ENCODE measurements at regions not wholly inside any gene's neighbourhood (a gene's known extent, or its start where the extent isn't known, plus 50 kb on each side); places are given as distances from the start of the nearest gene placed in this dataset.

DNA sequence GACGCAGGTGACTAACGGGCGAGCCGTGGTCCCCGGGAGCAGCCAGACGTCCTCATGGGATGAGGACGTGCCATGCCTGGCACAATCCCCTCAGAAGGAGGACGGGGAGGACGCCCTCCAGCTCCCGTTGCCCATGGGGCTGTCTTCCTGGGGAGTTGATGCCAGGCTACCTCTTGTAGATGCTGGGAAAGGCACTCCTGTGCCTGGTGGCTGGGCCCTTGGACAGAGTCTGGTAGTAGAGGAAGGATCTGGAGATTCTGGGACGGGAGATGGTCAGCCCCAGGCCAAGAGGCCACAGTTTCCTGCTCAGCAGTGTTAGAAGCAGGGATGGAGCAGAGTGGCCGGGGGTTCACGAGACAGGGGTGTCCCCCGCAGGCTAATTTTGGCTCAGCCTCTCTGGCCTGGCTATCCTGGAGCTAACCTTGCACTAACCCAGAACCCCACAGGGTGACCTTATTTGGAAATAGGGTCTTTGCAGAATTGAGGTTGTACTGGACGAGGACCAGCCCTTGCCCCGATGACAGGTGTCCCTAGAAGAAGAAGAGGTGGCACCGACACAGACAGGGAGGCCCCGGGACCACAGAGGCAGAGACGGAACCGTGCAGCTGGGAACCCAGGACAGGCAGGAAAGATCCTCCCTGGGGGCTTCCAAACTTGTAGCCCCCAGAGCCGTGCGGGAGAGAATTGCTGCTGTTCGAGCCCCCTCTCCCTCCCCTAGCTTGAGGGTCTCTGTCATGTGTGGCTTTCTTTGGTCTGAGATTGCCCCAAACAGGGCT is 50.1 kb upstream of the ADRA2C start:
- TF ChIP-seq, protein P1, sequence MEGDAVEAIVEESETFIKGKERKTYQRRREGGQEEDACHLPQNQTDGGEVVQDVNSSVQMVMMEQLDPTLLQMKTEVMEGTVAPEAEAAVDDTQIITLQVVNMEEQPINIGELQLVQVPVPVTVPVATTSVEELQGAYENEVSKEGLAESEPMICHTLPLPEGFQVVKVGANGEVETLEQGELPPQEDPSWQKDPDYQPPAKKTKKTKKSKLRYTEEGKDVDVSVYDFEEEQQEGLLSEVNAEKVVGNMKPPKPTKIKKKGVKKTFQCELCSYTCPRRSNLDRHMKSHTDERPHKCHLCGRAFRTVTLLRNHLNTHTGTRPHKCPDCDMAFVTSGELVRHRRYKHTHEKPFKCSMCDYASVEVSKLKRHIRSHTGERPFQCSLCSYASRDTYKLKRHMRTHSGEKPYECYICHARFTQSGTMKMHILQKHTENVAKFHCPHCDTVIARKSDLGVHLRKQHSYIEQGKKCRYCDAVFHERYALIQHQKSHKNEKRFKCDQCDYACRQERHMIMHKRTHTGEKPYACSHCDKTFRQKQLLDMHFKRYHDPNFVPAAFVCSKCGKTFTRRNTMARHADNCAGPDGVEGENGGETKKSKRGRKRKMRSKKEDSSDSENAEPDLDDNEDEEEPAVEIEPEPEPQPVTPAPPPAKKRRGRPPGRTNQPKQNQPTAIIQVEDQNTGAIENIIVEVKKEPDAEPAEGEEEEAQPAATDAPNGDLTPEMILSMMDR (conservative IDR thresholded peaks at IDR 0.05; ENCODE audit: control insufficient read depth, insufficient read depth, low read depth, low read length): no peak
- DNase-seq (ENCODE audit: low read depth): no peak
- H3K4me3 ChIP-seq (ENCODE audit: control insufficient read depth, low read depth, low read length): no peak overlapping the region

- TF ChIP-seq, protein P1 (conservative IDR thresholded peaks at IDR 0.05; ENCODE audit: control insufficient read depth, insufficient read depth, low read depth, low read length): no peak
- no peak for DNase-seq (ENCODE audit: low read depth)
- H3K4me3 ChIP-seq (ENCODE audit: control insufficient read depth, low read depth, low read length): no peak overlapping the region
Measured at GRCh38 chr4:3715061-3715854, 50.9 kb upstream of the ADRA2C start.

GRCh38 chr4:3714642-3715001 is 51.6 kb upstream of the ADRA2C start:
- TF ChIP-seq, protein P1 (conservative IDR thresholded peaks at IDR 0.05; ENCODE audit: control insufficient read depth, insufficient read depth, low read depth, low read length): no peak
- no peak for DNase-seq (ENCODE audit: low read depth)
- H3K4me3 ChIP-seq (ENCODE audit: control insufficient read depth, low read depth, low read length): no peak overlapping the region

DNA sequence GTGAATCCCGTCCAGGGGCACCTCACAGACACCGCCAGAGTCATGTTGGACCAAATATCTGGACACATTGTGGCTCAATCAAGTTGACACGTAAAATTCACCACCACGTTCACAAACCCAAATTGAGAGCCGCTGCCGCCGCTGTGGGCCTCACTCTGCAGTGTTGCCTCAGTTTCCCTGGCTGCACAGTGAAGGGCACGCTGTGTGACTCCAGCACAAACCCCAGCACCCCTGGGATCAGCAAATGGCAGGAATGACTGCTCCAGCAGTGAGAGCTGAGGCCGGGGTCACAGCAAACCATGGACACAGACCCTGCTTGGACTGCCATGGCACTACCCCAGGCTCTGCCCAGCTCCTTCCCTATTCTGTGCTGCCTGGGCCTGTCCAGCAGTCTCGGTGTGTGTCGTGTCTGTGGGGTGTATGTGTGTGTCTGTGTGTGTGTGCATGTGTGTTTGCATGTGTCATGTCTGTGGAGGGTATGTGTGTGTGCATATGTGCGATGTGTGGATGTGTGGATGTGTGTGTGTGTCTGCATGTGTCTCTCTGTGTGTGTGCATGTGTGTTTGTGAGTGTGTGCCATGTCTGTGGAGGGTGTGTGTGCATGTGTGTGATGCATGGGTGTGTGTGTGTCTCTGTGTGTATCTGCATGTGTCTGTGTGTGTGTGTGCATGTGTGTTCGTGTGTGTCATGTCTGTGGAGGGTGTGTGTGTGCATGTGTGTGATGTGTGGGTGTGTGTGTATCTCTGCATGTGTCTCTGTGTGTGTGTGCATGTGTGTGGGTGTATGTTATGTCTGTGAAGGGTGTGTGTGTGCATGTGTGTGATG is 52.2 kb upstream of the ADRA2C start:
- H3K4me3 ChIP-seq (ENCODE audit: control insufficient read depth, low read depth, low read length): no peak overlapping the region
- TF ChIP-seq, protein P1 (conservative IDR thresholded peaks at IDR 0.05; ENCODE audit: control insufficient read depth, insufficient read depth, low read depth, low read length): no peak
- no peak for DNase-seq (ENCODE audit: low read depth)

DNA sequence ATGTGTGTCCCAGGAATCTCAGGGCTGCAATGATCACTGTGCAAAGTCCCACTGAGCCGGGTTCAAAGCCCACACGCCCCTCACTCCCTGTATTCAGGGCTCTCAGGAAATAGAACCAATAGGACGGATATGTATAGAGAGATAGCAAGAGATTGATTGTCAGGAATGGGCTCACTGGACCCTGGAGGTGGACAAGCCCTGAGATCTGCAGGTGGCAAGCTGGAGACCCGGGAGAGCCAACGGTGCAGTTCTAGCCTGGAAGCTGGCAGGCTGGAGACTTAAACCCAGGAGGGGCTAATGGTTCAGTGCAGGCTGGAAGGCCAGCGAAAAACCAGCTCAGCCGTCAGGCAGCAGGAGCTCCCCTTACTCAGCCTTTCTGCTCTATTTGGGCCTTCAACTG is 52.8 kb upstream of the ADRA2C start:
- TF ChIP-seq, protein P1 (conservative IDR thresholded peaks at IDR 0.05; ENCODE audit: control insufficient read depth, insufficient read depth, low read depth, low read length): no peak
- H3K4me3 ChIP-seq (ENCODE audit: control insufficient read depth, low read depth, low read length): no peak overlapping the region
- no peak for DNase-seq (ENCODE audit: low read depth)

DNA sequence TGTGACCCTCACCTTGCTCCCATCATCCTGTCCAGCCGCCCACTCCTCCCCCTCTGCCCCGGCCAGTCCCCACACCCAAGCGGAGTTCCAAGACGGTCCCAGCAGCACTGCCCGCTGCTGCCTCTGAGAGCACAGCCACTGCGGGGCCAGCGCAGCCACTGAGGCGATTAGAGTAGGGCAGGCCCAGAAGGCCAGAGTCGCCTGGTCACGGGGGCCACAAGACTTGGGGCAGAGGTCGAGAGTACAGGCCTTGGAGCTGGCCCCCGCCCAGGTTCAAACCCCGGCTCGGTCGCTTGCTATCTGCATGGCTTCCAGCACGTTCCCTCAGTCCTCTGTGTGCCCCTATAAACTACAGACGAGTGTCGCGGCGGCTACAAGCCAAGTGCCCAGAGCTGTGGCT is 53.2 kb upstream of the ADRA2C start:
- H3K4me3 ChIP-seq (ENCODE audit: control insufficient read depth, low read depth, low read length): no peak overlapping the region
- TF ChIP-seq, protein P1 (conservative IDR thresholded peaks at IDR 0.05; ENCODE audit: control insufficient read depth, insufficient read depth, low read depth, low read length): no peak
- DNase-seq (ENCODE audit: low read depth): no peak

Data from fibroblast of mammary gland (primary cell).